Spleen (tissue), 11 donors: ENCODE measurements at regions not wholly inside any gene's neighbourhood (a gene's known extent, or its start where the extent isn't known, plus 50 kb on each side); places are given as distances from the start of the nearest gene placed in this dataset.
"Not testable (repeated sequence)": the region's sequence is repeated elsewhere in the genome, so short reads cannot be mapped to it uniquely, and the experiment has no call there.

Experiments used
- DNase-seq: peaks from one replicate; pipeline ENCODE4 v3.0.0-alpha.2; 2020
- H3K27ac ChIP-seq, 8 donors: fragments of 200-600 bp; sonication (generic) in 7 of 8; 1 replicate in 4 of 8; 2 replicates in 4 of 8; pipeline versions ENCODE4 v1.5.0 to v1.8.0; 2016 to 2021; ENCODE audit warnings: inconsistent platforms in 4 of 8, mild to moderate bottlenecking in 4 of 8, moderate library complexity in 1 of 8
- H3K27me3 ChIP-seq, 7 donors: fragments of 200-600 bp; sonication (generic) in 6 of 7; replicated peaks in 1 of 7; 1 replicate in 4 of 7; 2 replicates in 3 of 7; pipeline versions ENCODE4 v1.5.0 to v1.8.0; 2016 to 2021; ENCODE audit warnings: inconsistent platforms in 3 of 7, mild to moderate bottlenecking in 1 of 7
- H3K36me3 ChIP-seq, 6 donors: fragments of 200-600 bp; sonication (generic) in 5 of 6; 1 replicate in 4 of 6; 2 replicates in 2 of 6; pipeline versions ENCODE4 v1.5.0 to v1.8.0; 2016 to 2021; ENCODE audit warnings: inconsistent platforms in 2 of 6
- H3K4me1 ChIP-seq, 6 donors: fragments of 200-600 bp; sonication (generic) in 5 of 6; 1 replicate in 3 of 6; 2 replicates in 3 of 6; pipeline versions ENCODE4 v1.5.0 to v1.8.0; 2016 to 2021; ENCODE audit warnings: inconsistent platforms in 3 of 6
- H3K4me3 ChIP-seq, 8 donors: fragments of 200-600 bp; sonication (generic) in 7 of 8; 1 replicate in 4 of 8; 2 replicates in 4 of 8; pipeline versions ENCODE4 v1.5.0 to v1.8.0; 2016 to 2021; ENCODE audit warnings: inconsistent platforms in 4 of 8, mild to moderate bottlenecking in 4 of 8, moderate library complexity in 2 of 8
- H3K9me3 ChIP-seq, 8 donors: fragments of 200-600 bp; sonication (generic) in 7 of 8; 1 replicate in 4 of 8; 2 replicates in 4 of 8; pipeline versions ENCODE4 v1.5.0 to v1.8.0; 2016 to 2021; ENCODE audit warnings: inconsistent platforms in 4 of 8
- POLR2A ChIP-seq, 3 donors: fragments of 450-650 bp; IDR thresholded peaks; one replicate each; pipeline ENCODE4 v1.5.1; 2017; ENCODE audit warnings: antibody characterized with exemption in 3 of 3, mild to moderate bottlenecking in 1 of 3
- POLR2AphosphoS5 ChIP-seq, 3 donors: sonication (generic); formaldehyde crosslinking; IDR thresholded peaks; one replicate each; pipeline ENCODE4 v1.5.1; 2017; ENCODE audit warnings: antibody characterized with exemption in 3 of 3
- WGBS, 5 donors: extraction: QIAGEN DNeasy Blood & Tissue Kit in 3 of 5; methylation state at CpG; one replicate each; pipeline versions ENCODE4 v1.1.5 to v1.1.7; 2013 to 2018; 5-methylcytosine and 5-hydroxymethylcytosine counted together
- intact Hi-C: fragments of 100-400 bp; cut with DNase I; formaldehyde crosslinking; loops from one replicate; pipeline ENCODE4 v1.15.0; 2023; ENCODE audit warnings: low total_unique reads
- TF ChIP-seq, protein P1 (sequence below), 11 experiments: fragments of 200-600 bp in 7 of 11; fragments of 450-650 bp in 4 of 11; sonication (generic) in 4 of 11; IDR thresholded peaks in 8 of 11; conservative IDR thresholded peaks in 3 of 11; 1 replicate in 7 of 11; 2 replicates in 4 of 11; pipeline versions ENCODE4 v1.4.0 to v1.8.0; 2016 to 2021; ENCODE audit warnings: antibody characterized with exemption in 11 of 11, inconsistent platforms in 4 of 11, mild to moderate bottlenecking in 1 of 11
- donor health status: healthy with polysubstance abuse.
- donor health status: DM: no; HTN: no; CAD: no; lungs with moderate emphysema.
- donor health status: DM: no; HTN: no; CAD: no.
- donor health status: Bipolar disorder and iron deficiency.
- donor health status: healthy.
- donor health status: DM: no; HTN: no; CAD: no.
- donor health status: DM: yes; HTN: yes; CAD: no.

DNA sequence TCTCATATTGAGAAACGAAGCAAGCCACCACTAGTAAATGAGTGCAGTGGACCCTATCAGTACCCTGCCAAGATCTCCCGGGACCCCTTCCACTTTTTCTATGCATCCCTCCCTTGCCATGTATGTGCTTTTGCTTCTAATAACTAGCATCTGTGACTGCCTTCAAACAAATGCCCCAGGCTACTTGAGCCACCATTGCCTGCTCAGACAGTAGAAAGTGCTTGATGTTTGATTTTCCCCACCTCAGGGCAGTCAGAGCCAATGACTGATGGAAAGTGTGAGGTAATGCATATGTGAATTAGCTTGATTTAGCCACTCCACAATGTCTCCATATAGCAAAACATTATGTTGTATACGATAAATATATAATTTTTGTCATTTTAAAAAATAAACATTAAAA lies 797.3 kb upstream of the ACO1 start:
- no peaks in the 10 kb centered on the region for H3K4me1 ChIP-seq
- TF ChIP-seq POLR2AphosphoS5 (IDR thresholded peaks at IDR 0.05) (no peak), POLR2A (IDR thresholded peaks at IDR 0.05) (no peak)
- TF ChIP-seq, protein P1, sequence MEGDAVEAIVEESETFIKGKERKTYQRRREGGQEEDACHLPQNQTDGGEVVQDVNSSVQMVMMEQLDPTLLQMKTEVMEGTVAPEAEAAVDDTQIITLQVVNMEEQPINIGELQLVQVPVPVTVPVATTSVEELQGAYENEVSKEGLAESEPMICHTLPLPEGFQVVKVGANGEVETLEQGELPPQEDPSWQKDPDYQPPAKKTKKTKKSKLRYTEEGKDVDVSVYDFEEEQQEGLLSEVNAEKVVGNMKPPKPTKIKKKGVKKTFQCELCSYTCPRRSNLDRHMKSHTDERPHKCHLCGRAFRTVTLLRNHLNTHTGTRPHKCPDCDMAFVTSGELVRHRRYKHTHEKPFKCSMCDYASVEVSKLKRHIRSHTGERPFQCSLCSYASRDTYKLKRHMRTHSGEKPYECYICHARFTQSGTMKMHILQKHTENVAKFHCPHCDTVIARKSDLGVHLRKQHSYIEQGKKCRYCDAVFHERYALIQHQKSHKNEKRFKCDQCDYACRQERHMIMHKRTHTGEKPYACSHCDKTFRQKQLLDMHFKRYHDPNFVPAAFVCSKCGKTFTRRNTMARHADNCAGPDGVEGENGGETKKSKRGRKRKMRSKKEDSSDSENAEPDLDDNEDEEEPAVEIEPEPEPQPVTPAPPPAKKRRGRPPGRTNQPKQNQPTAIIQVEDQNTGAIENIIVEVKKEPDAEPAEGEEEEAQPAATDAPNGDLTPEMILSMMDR (IDR thresholded peaks at IDR 0.05 in 8 of 11, conservative IDR thresholded peaks at IDR 0.05 in 3 of 11), result no peak
- no peaks in the 10 kb centered on the region for H3K27me3 ChIP-seq
- WGBS, 5 donors, result 75 to 87% (median 81%) methylated on average over 3 of the region's 3 CpGs
- H3K4me3 ChIP-seq, result no peak overlapping the region
- intact Hi-C loops, result no loop called here
- no peaks in the 10 kb centered on the region for H3K36me3 ChIP-seq
- H3K9me3 ChIP-seq, result no peaks in the 10 kb centered on the region
- H3K27ac ChIP-seq, result no peak overlapping the region
- DNase-seq, result no peak

DNA sequence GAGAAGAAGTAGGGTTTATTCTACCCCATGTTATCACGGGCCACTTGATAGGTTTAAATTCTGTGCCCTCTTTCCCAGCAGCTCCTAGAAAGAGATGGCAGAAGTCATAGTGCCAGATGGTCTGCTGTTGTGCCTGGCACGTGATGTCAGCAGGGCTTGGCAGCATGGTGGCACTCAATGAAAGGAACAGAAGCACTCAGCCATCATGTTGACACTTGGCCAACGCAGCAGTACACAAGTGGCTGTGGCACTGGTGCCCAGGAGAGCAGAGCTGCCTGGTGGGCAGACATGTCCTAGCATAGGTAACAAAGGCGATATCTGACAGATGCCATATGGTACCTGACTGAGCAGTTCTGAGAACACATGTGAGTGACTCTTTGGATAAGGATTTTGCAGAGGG lies 796.4 kb upstream of the ACO1 start:
- Histone ChIP-seq H3K9me3 (no peaks in the 10 kb centered on the region), H3K4me1 (no peaks in the 10 kb centered on the region), H3K4me3 (no peak overlapping the region), H3K36me3 (no peaks in the 10 kb centered on the region), H3K27ac (no peak overlapping the region), H3K27me3 (no peaks in the 10 kb centered on the region)
- no peak for DNase-seq
- WGBS, 5 donors, result 73 to 91% (median 82%) methylated on average over 4 of the region's 4 CpGs
- intact Hi-C loops, result no loop called here
- no peak for TF ChIP-seq POLR2AphosphoS5 (IDR thresholded peaks at IDR 0.05)
- TF ChIP-seq POLR2A (IDR thresholded peaks at IDR 0.05), result no peak
- TF ChIP-seq, protein P1 (IDR thresholded peaks at IDR 0.05 in 8 of 11, conservative IDR thresholded peaks at IDR 0.05 in 3 of 11), result no peak

DNA sequence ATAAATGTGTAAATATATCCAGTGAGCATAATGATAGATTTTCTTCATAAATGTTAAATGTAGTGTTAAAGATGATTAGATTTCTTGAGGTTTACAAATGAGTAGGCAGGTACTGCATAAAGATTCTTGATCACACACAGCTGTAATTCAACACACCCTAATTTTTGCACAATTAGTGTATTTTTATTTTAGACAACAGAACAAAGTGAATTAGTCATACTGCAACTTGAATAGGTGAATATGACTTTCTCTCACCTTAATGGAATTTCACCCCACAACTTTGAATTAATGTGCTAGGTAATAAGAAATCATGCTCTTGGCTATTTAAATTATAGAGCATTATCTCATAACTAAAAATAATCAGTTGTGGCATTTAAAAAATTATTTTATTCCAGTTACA lies 795.7 kb upstream of the ACO1 start:
- no peak overlapping the region for H3K4me3 ChIP-seq
- DNase-seq, result no peak

DNA sequence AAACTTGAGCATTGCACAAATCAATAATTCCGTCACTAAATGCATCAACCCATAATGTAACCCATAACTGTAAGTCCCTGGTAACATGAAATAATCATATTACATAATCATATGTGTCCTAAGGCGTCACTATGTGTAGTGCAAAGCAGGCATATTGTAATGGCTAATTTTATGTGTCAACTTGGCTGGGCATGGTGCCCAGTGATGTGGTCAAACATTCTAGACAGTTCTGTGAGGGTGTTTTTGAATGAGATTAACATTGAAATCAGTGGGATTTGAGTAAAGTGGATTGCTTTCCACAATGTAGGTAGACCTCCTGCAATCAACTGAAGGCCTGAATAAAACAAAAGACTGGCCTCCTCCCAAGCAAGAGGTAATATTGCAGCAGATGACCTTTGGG lies 794.4 kb upstream of the ACO1 start:
- Histone ChIP-seq H3K4me1 (no peaks in the 10 kb centered on the region), H3K9me3 (no peaks in the 10 kb centered on the region), H3K36me3 (no peaks in the 10 kb centered on the region), H3K27me3 (no peaks in the 10 kb centered on the region), H3K27ac (no peak overlapping the region), H3K4me3 (no peak overlapping the region)
- intact Hi-C loops, result no loop called here
- DNase-seq, result no peak
- 75 to 88% (median 80%) methylated on average over 2 of the region's 2 CpGs for WGBS, 5 donors
- no peak for TF ChIP-seq POLR2A (IDR thresholded peaks at IDR 0.05)
- TF ChIP-seq, protein P1 (IDR thresholded peaks at IDR 0.05 in 8 of 11, conservative IDR thresholded peaks at IDR 0.05 in 3 of 11), result no peak
- TF ChIP-seq POLR2AphosphoS5 (IDR thresholded peaks at IDR 0.05), result no peak

More for the DNA sequence above, 795.7 kb upstream of the ACO1 start:
- no peaks in the 10 kb centered on the region for H3K36me3 ChIP-seq
- no peaks in the 10 kb centered on the region for H3K9me3 ChIP-seq
- TF ChIP-seq, protein P1 (IDR thresholded peaks at IDR 0.05 in 8 of 11, conservative IDR thresholded peaks at IDR 0.05 in 3 of 11), result no peak
- no peak for TF ChIP-seq POLR2AphosphoS5 (IDR thresholded peaks at IDR 0.05)
- no peaks in the 10 kb centered on the region for H3K27me3 ChIP-seq
- H3K27ac ChIP-seq, result no peak overlapping the region
- intact Hi-C loops, result no loop called here
- no peaks in the 10 kb centered on the region for H3K4me1 ChIP-seq

DNA sequence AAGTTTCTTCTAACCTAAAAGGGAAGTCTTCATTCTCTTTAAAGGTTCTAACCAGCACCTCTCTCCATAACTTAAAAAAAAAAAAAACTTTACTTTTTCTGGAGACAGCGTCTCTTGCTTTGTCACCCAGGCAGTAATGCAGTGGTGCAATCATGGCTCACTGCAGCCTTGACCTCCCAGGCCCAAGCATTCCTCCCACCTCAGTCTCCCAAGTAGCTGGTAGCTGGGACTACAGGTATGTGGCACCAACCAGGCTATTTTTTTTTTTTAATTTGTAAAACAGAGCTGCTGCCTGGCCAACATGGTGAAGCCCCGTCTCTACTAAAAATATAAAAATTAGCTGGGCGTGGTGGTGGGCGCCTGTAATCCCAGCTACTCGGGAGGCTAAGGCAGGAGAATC lies 787.4 kb upstream of the ACO1 start:
- H3K4me3 ChIP-seq, intact Hi-C loops, H3K36me3 ChIP-seq, H3K4me1 ChIP-seq, H3K9me3 ChIP-seq, H3K27me3 ChIP-seq, H3K27ac ChIP-seq, DNase-seq: not testable (repeated sequence)
- 84 to 96% (median 88%) methylated on average over 5 of the region's 5 CpGs for WGBS, 5 donors
